ENCODE measurements at regions not wholly inside any gene's neighbourhood (a gene's known extent, or its start where the extent isn't known, plus 50 kb on each side); places are given as distances from the start of the nearest gene placed in this dataset.

DNA sequence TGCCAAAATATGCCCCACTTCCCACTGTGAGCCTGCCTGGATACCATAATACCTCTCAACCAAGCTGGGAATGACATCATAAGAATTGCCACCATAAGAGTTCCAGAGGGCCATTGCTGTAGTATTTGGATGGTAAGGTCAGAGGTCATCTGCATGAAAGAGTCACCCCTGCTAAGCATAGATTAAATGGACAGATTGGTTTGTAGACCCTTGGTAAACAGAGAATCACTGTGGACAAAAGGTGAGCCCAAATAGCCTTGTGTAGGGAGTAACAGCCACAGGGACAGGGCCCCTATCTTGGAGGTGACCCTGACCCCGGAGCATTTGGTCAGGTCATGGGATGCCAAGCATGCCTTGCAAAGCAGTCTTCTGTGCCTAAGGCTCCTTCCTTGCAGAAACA lies 129.7 kb downstream of the GPAM start:
- no peak for DNase-seq (ENCODE audit: low read depth)

DNA sequence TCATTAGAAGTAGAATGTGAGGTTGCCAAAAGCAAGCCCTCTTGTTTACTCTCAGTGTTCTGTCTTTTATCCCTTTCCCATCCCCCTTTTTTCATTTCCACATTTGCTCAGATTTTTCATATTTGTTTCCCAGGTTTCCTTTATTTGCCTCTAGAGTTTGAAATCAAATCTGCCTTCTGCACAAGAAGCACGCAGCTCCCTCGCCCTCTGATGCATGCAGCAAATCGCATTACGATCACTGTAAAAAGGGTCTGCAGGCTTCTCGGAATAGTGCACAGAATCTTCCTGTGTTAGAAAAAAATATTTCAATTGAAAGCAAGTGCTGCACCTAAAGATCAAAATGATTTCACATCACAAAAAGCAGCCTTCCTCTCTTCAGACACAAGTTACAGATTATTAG lies 129.0 kb downstream of the GPAM start:
- DNase-seq (ENCODE audit: low read depth): no peak

DNA sequence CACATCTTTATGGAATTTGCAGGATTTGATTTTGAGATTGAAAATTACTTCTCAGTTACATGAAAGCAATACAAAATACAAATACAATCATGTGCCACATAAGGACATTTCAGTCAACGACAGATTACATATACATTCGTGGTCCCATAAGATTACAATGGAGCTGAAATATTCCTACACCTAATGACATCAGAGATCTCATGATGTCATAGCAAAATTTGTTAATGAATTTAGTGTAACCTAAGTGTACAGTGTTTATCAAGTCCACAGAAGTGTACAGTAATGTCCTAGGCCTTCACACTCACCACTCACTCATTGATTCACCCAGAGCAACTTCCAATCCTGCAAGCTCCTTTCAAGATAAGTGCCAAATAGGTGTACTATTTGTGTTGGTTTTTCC lies 126.5 kb downstream of the GPAM start:
- no peak for DNase-seq (ENCODE audit: low read depth)

DNA sequence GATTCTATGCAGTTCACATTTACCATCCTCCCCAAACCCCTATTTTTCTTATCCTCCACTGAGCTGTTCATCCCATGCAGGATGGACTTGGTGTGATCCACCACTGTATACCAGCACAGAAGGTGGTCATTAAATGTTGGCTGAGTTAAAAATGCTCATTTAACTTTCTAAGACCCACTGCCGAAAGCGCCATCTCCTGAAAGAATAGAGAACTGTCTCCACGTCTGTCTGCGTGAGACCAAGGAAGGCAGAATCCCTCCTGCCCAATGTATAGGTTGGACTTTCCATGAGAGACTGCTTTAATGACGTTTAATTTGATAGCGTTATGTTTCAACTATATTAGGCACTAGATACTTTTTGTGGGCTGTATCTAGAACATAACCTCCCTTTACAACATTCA lies 124.3 kb downstream of the GPAM start:
- DNase-seq (ENCODE audit: low read depth): no peak

- no peak for DNase-seq (ENCODE audit: low read depth)
These were observed 111.9 kb downstream of the GPAM start for GRCh38 chr10:112071596-112072133.

DNA sequence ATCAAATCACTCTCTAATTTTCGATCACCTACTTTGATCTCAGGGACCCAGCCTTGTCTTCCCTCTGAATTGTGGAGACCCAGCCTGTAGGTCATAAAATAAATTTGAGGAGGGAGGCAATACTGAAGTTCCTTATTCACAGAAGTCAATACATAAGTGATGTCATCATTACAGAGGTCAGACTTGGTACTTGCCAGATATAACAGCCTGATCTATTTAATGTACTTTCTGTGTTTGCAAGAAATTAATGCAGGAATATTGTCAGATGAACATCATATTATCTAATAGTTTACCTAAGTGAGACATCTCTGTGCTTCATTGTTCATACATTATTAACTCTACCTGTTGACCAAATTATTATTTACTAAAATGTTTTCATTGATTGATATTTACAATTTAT lies 105.6 kb downstream of the GPAM start:
- no peak for DNase-seq (ENCODE audit: low read depth)

- DNase-seq (ENCODE audit: low read depth): no peak
These were observed 103.3 kb downstream of the GPAM start for GRCh38 chr10:112080231-112080630.

DNA sequence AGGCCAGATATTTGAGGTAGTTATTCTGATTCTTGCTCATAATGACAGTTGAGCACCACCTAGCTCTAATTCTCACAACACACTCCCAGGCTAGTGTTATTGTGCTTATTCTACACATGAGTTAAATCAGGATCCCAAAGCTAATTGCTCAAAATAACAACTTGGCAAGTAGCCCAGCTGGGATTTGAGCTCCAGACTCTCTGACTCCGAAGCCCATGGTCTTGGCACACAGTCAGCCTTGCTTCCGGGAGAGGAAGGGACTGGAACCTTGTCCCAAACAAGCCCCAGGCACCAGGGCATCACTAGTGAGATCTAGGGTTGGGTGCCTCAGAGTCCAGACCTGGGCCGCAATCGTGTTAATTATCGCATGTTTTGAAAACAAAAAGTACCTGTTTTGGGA lies 101.4 kb downstream of the GPAM start:
- no peak for DNase-seq (ENCODE audit: low read depth)

DNA sequence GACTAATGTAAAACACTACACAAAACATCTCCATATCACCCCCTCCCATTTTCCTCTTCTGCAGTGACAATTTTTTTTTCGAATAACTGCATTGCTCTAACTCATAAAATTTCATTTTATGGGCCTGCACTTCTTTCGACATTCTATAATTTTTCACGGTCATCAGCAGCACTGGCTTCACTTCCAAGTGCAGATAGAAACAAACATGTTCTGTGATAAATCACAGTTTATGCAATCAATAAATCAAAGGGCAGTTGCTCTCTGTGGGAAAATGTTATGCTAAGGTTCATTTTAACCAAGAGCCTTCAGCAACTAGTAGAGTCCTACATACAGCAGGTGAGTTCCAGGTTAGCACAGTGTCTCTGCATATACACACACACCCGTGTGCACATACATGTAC lies 100.1 kb downstream of the GPAM start:
- DNase-seq (ENCODE audit: low read depth): no peak

- DNase-seq (ENCODE audit: low read depth): no peak
These were observed 95.6 kb downstream of the GPAM start for GRCh38 chr10:112087953-112088456.

DNA sequence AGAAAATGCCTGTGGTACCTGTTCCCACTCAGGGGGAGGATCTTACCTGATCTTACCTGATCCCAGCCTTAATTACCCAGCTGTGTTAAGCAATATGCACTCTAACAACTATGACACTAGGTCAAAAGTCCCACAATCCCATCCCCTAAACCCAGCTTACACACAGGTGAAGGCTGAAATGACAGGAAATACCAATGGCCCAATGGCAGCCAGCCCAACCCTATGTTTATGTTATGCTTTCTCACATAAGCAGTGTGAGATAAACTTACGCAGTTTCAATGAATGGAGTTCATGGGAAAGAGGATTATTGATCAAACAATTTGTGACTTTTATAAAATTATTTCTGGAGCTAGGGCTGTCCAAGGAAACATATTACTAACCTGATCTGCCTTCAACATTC lies 91.9 kb downstream of the GPAM start:
- no peak for DNase-seq (ENCODE audit: low read depth)

- DNase-seq (ENCODE audit: low read depth): no peak
These were observed 91.0 kb downstream of the GPAM start for GRCh38 chr10:112092519-112092918.

DNA sequence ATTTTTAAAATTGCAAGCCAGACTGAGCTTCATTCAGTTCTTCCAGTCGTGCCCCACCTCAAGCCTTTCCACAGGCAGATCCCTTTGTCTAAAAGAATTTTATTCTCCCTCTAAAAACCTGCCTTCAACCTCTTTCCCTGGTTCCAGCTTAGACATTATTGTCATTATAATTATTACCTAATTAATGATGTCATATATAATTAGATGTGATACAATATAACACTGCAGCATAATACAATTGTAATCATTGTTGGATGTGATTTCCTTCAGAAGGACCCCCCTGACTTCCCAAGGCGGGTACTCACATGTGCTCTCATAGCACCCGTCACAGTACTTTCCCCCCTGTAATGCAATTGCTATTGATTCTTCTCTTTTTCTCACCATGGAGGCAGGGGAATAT lies 88.6 kb downstream of the GPAM start:
- DNase-seq (ENCODE audit: low read depth): no peak

- DNase-seq (ENCODE audit: low read depth): no peak
These were observed 87.8 kb downstream of the GPAM start for GRCh38 chr10:112095731-112096130.

- no peak for DNase-seq (ENCODE audit: low read depth)
These were observed 84.9 kb downstream of the GPAM start for GRCh38 chr10:112098682-112099081.
